OCI-LY3 (cell line): ENCODE measurements at regions not wholly inside any gene's neighbourhood (a gene's known extent, or its start where the extent isn't known, plus 50 kb on each side); places are given as distances from the start of the nearest gene placed in this dataset.

Experiments
- CTCF ChIP-seq: fragments of 200-600, 300-600 bp; sonication (generic); IDR thresholded peaks from 2 replicates; pipeline ENCODE4 v1.5.1; 2014; ENCODE audit warnings: antibody characterized with exemption, low read length, low read depth
- EZH2phosphoT487 ChIP-seq: fragments of 200-600 bp; shearing (Covaris generic); IDR thresholded peaks from 2 replicates; pipeline ENCODE4 v1.6.1; 2018; ENCODE audit warnings: antibody characterized with exemption, mixed run types, low read depth

DNA sequence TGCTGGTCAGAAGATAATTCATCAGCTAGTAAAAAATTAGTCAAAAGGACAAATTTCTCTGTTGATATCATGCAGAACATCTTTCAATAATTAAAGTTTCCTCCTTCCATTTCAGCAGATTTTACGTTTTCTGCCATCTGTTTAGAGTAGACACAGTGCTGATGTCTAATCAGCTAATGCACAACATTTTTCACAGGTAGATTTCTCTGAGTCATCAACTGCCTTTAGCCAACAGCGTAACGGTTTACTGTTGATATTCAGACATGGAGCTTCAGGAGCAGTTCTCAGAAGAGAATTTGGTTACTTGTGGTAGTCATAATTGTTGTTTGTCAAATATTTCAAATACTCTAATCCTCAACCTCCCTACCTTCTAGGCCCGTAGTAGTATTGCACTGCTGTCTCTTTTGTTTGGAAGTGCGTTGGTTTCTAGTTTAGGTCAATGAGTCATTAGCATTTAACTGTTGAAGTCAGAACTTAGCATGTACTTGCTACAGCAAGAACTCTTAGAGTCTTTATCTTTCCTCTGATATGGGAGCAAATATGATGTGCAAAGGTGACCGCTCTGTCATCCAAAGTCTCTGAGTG is 86.8 kb upstream of the TFPI start:
- TF ChIP-seq CTCF (no peak), EZH2phosphoT487 (no peak)
